Lower leg skin (tissue), 4 donors: ENCODE measurements at regions not wholly inside any gene's neighbourhood (a gene's known extent, or its start where the extent isn't known, plus 50 kb on each side); places are given as distances from the start of the nearest gene placed in this dataset.

Experiments used
- DNase-seq, 2 donors: peaks; one replicate each; pipeline ENCODE4 v3.0.0-alpha.2; 2019; ENCODE audit warnings: low spot score in 2 of 2
- H3K4me3 ChIP-seq: fragments of 200-600 bp; sonication (generic); 2 replicates; pipeline ENCODE4 v1.5.1; 2017; ENCODE audit warnings: mild to moderate bottlenecking, low read depth; ENCODE audit not compliant: poor library complexity, severe bottlenecking
- POLR2A ChIP-seq, 2 donors: fragments of 450-650 bp; IDR thresholded peaks; one replicate each; pipeline ENCODE4 v1.6.1; 2016 to 2017; ENCODE audit warnings: antibody characterized with exemption in 2 of 2, mild to moderate bottlenecking in 1 of 2, moderate library complexity in 1 of 2
- WGBS, 2 donors: methylation state at CpG; one replicate each; pipeline ENCODE4 v1.1.5; 2018; 5-methylcytosine and 5-hydroxymethylcytosine counted together
- intact Hi-C: fragments of 100-400 bp; cut with DNase I; formaldehyde crosslinking; loops from one replicate; pipeline ENCODE4 v1.15.0; 2023; ENCODE audit warnings: low total_unique reads
- TF ChIP-seq, protein P1 (sequence below), 3 donors: fragments of 450-650 bp; IDR thresholded peaks; one replicate each; pipeline ENCODE4 v1.5.1; 2016; ENCODE audit warnings: antibody characterized with exemption in 3 of 3, mild to moderate bottlenecking in 3 of 3, moderate library complexity in 2 of 3

DNA sequence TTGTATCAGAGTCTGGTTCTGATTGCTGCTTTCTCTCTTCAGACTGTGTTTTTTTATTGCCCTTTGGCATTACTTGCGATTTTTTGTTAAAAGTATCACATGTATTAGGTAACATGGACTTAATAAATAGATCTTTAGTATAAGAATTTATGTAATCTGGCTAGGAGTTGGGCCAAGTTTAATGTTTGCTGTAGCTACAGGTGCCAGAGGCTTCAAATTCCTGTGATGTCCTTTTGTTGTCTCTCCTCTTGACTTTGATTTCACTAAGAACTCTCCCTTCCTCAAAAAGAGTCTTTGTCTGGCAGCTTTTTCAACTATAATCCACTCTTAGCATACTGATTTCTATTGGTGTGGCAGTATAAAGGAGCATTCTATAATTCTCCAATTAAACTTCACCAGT is 313.1 kb downstream of the DTWD2 start:
- no peak for TF ChIP-seq POLR2A (IDR thresholded peaks at IDR 0.05)
- TF ChIP-seq, protein P1, sequence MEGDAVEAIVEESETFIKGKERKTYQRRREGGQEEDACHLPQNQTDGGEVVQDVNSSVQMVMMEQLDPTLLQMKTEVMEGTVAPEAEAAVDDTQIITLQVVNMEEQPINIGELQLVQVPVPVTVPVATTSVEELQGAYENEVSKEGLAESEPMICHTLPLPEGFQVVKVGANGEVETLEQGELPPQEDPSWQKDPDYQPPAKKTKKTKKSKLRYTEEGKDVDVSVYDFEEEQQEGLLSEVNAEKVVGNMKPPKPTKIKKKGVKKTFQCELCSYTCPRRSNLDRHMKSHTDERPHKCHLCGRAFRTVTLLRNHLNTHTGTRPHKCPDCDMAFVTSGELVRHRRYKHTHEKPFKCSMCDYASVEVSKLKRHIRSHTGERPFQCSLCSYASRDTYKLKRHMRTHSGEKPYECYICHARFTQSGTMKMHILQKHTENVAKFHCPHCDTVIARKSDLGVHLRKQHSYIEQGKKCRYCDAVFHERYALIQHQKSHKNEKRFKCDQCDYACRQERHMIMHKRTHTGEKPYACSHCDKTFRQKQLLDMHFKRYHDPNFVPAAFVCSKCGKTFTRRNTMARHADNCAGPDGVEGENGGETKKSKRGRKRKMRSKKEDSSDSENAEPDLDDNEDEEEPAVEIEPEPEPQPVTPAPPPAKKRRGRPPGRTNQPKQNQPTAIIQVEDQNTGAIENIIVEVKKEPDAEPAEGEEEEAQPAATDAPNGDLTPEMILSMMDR (IDR thresholded peaks at IDR 0.05), result no peak
- WGBS, 2 donors, result 57 to 58% methylated on average over 1 of the region's 1 CpG
- intact Hi-C loops, result no loop called here
- no peak overlapping the region for H3K4me3 ChIP-seq
- DNase-seq, result no peak

DNA sequence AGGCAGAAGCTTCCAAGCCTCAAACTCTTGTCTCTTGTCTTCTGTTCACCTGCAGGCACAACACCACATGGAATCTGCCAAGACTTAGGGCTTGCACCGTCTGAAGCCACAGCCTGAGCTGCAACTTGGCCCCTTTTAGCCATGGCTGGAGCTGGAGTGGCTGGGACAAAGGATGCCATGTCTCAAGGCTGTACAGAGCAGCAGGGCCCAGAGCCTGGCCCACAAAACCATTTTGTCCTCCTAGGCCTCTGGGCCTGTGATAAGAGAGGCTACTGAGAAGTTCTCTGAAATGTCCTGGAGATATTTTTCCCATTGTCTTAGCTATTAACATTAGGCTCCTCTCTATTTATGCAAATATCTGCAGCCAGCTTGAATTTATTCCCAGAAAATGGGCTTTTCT is 330.8 kb downstream of the DTWD2 start:
- DNase-seq, result no peak
- H3K4me3 ChIP-seq, result no peak overlapping the region
- TF ChIP-seq, protein P1 (IDR thresholded peaks at IDR 0.05), result no peak
- TF ChIP-seq POLR2A (IDR thresholded peaks at IDR 0.05), result no peak
- 73 to 93% methylated on average over 1 of the region's 1 CpG for WGBS, 2 donors
- intact Hi-C loops, result no loop called here

DNA sequence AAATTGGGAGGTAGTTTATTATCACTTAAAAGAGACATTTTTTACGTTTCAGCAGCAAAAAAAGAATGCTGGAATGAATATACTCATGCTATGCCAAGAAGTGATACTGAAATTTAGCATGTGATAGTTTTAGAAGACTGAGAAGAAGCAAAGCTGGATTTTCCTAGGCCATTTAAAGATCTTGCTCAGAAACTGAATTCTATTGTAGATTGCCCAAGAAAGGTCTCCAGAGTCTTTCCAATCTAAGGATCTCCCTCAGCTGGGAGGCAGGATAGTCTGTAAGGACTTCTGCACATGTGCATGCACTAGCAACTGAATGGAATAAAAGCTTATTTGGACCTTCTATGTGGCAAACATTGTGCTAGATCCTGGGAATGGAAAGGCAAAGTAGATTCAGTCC is 334.5 kb downstream of the DTWD2 start:
- intact Hi-C loops, result no loop called here
- TF ChIP-seq, protein P1 (IDR thresholded peaks at IDR 0.05), result no peak
- H3K4me3 ChIP-seq, result no peak overlapping the region
- WGBS, 2 donors, result 38 to 39% methylated on average over 1 of the region's 1 CpG
- DNase-seq, result no peak

DNA sequence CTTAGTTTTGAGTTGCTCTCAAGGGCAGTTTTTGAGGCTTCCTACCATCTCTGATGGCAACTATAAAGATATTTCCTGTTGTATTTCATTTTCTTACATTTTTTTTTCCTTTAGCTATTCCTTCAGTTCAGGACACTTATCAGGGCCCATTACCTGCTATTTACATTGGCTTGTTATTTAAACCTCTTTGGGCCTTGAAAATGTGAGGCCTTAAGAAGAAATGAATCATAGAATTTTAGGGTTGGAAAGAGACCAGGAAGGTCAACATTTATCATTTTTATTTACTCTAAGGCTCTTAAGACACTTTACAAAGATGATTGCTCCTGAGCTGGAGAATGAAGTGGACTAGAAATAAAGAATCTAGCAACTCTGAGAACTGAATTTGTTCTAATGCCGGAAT is 335.2 kb downstream of the DTWD2 start:
- intact Hi-C loops, result no loop called here
- 93 to 96% methylated on average over 1 of the region's 1 CpG for WGBS, 2 donors
- DNase-seq, result no peak
- TF ChIP-seq, protein P1 (IDR thresholded peaks at IDR 0.05), result no peak
- TF ChIP-seq POLR2A (IDR thresholded peaks at IDR 0.05), result no peak
- H3K4me3 ChIP-seq, result no peak overlapping the region

DNA sequence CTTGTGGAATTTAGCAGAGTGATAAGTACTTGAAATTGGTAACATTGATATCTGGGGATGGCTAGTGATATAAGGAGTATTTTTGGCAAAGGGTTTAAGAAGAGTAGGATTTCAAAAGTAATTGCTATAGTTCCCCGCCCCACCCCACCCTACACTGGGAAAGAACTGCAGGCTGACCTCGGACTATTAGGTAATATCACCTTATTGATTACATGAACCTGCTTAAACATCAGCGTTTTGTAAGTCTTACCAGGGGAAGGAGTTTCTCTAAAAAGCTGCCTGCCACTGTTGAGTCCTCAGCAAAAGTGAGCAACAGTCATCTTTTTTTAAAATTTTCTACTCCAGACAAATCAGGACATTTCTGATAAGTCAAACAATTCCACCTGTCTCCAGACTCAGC is 337.3 kb downstream of the DTWD2 start:
- intact Hi-C loops, result no loop called here
- TF ChIP-seq, protein P1 (IDR thresholded peaks at IDR 0.05), result no peak
- no peak for TF ChIP-seq POLR2A (IDR thresholded peaks at IDR 0.05)
- 70 to 85% methylated on average over 3 of the region's 3 CpGs for WGBS, 2 donors
- DNase-seq, result no peak
- H3K4me3 ChIP-seq, result no peak overlapping the region

DNA sequence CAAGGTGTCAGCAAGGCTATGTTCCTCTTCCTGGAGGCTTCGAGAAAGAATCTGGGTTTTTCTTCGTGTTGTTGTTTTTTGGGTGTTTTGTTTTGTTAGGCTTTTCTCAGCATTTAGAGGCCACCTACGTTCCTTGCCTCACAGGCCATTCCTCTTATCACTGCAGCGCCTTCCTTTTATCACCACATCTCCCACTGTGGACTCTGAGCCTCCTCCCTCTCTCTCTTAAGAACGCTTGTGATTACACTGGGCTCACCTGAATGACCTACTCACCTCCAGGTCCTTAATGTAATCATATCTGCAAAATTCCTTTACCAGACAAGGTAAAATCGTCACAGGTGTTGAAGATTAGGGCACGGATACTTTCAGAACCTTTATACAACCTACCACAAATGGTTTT is 340.8 kb downstream of the DTWD2 start:
- 67% methylated on average over 7 of the region's 7 CpGs for WGBS, 2 donors
- intact Hi-C loops, result no loop called here
- no peak for DNase-seq
- no peak overlapping the region for H3K4me3 ChIP-seq
- TF ChIP-seq, protein P1 (IDR thresholded peaks at IDR 0.05), result no peak
- no peak for TF ChIP-seq POLR2A (IDR thresholded peaks at IDR 0.05)
